GM21619 (cell line): ENCODE measurements at regions not wholly inside any gene's neighbourhood (a gene's known extent, or its start where the extent isn't known, plus 50 kb on each side); places are given as distances from the start of the nearest gene placed in this dataset.
"Not testable (repeated sequence)": the region's sequence is repeated elsewhere in the genome, so short reads cannot be mapped to it uniquely, and the experiment has no call there.

Experiments used
- ATAC-seq: cut with Tn5 transposase; IDR thresholded peaks from one replicate; pipeline ENCODE4 v1.9.1; 2021; ENCODE audit not compliant: unreplicated experiment

DNA sequence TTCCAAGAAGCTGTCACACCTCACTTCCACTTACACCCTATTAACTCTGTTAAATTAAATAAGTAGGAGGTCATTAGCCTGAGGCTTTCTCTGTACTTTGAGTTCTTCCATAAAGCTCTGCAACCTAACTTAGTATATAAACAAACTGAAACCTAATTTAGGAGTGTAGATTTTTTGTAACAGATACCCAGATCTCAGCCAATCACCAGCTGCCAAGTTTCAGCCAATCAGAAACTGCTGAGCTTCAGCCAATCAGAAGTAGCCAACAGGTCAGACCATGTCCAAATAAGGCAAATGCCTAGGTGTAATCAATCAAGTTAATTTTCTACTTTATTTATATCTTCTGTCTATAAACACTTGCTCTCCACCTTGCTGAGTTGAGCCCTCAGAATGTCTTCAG lies 142.7 kb upstream of the SULF2 start:
- ATAC-seq: no peak

DNA sequence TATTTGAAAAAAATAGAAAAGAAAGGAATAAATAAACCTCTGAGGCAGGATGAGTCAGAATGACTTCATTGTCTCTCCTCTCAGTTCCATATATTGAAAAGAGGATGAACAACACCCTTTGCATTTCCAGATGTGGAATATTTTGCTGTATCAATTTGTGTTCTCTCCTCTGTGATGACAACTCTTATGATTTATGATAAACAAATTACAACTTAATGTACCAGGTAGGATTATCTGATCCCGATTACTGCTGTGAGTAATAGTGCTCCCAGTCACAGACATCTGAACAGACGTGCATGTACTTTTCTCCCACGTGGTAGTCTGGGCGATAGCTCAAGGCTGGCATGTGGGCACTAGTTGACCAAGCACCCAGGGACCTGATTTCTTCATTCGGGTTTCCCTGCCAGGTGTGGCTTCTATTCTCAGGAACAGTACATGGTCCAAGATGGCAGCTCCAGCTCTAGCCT lies 142.1 kb upstream of the SULF2 start:
- ATAC-seq: no peak

- no peak for ATAC-seq
Observed at GRCh38 chr20:47926731-47927130, 141.4 kb upstream of the SULF2 start.

DNA sequence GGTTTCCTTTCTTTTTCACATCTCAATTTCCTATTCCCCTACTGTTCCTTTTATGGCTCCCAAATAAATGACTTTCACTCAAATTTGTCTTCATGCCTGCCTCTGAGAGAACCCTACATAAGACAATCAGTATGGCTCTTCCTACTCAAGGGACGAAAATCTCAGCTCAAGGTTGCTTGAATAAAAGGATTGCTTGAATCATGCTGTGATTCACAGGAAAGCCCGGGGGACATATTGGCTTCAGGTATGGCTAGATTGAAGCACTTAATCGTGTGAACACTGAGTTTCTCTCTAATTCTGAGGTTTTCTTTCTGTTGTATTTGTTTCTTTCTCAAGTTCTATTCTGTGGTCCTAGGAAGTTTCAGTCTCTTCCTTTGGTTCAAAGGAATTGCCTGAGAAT lies 140.3 kb upstream of the SULF2 start:
- ATAC-seq: no peak

DNA sequence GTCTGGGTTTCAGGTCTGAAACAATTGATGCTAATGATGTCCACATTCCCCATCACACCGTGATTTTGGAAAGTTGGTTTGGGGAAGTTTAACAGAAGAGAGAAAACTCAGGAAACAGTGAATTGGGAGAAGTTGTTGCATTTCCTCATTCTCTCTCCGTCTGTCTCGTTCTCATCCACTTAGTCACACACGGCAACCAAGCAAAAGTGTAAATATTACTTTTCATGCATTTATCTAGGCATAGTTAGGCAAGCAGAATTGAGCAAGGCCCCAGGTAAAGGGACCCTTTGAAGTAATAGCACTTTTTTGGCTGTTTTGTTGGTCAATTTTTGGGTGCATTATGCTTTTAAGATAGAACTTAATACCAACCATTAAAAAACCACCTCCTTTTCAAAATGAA lies 137.0 kb upstream of the SULF2 start:
- no peak for ATAC-seq

- not testable (repeated sequence) for ATAC-seq
Observed at GRCh38 chr20:47921829-47922228, 136.5 kb upstream of the SULF2 start.

- no peak for ATAC-seq
Observed at GRCh38 chr20:47921408-47921807, 136.1 kb upstream of the SULF2 start.

DNA sequence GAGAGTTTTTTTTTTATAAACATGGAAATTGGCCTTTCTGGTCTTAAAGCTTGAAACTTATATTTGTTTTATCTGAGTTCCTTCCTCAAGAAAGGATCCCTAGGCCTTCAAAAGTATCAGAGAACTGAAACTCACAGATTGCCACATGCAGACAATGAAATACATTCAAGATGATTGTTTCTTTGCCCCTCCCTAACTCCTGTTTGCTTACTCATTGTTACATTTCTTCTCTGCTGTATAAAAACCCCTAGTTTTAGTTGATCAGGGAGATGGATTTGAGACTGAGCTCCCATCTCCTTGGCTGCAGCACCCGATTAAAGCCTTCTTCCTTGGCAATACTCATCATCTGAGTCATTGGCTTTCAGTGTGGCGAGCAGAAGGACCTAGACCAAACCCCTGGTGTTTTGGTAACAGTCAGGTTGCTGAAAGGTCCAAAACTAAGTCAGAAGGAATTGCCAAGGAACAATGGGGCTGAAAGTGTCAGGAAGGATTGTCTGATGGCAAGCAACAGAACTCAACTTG lies 132.3 kb upstream of the SULF2 start:
- ATAC-seq: no peak

- ATAC-seq: no peak
Observed at GRCh38 chr20:47915495-47915894, 130.2 kb upstream of the SULF2 start.

GRCh38 chr20:47914792-47915191 lies 129.5 kb upstream of the SULF2 start:
- ATAC-seq: no peak

DNA sequence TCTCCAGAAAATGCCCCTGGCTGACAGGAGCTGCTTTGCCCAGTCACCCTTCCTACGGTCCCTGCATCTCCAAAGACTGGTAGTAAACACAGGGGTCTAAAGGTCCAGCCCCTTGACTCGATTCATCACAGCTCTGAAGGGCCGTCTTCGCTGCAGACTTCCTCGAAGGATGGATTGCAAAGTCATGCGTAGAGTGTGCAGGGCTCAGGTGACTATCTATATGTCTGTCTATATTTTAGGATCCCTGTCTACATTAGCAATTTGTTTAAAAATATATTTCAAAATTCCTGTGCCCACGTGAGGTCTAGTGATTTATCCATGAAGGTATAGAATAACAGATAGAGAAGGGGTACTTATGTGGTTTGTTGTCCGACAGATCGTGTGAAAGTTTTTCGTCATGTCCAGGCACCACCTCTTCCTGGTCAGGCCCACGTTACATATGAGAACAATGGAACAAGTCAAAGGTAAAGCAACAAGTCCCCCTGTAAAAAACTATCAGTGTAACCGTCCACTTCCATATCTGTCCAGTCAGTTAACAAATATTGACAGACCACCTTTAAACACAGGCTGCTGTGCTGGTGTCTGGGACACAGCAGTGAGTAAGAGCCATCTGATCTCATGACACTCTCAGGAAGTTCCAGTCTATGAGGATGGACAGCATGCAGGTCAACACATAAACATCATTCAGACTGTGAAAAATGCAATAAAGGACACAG lies 127.7 kb upstream of the SULF2 start:
- not testable (repeated sequence) for ATAC-seq

DNA sequence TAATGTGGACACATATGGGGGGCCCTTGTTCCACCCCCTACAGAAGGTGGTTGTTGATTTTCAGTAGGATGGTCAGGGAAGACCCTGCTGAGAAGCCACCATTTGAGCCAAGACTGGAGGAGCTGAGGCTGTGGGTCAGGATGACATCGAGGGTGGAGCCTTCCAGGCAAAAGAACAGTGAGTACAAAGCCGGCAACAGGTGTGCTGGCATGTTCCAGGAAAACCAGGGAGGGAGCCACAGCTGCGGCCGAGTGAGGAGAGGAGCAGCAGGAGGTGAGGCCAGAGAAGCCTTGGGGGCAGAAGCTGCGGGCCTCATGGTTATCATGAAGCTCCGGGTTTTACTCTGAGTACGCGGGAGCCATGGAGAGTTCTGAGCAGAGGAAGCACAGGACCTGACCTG lies 126.9 kb upstream of the SULF2 start:
- ATAC-seq: not testable (repeated sequence)

DNA sequence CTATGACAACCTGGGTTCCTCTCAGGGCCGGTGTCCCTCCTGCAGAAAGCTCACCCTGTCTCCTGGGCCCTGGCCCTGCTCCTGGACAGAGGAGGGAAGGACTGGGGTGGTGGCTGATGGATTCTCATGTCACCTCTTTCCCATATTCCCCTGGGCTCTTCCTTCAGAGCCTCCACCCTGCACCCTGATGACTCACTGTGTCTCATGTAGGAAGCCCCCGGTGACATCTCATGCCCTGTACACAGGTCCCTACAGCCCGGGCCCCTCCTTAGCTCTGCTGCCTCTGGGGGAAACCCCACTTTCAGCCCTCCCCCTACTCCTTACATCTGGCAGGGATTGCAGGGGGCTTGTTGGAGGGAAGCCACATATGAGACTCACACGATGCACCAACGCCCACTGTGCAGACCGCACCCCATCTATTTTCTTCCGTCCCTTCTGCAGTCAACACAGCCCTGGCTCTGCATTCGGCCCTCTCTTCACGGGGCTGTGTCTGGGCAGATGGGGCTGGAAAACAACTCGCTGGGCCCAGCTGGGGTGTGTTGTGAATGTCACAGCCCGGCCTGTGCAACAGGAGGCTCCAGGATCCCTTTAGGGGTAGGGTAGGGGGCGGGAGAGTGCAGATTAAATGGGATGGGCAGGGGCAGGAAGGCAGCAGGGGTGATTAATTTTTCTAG lies 124.6 kb upstream of the SULF2 start:
- not testable (repeated sequence) for ATAC-seq

- not testable (repeated sequence) for ATAC-seq
Observed at GRCh38 chr20:47908361-47909035, 123.2 kb upstream of the SULF2 start.

GRCh38 chr20:47907951-47908350 lies 122.7 kb upstream of the SULF2 start:
- not testable (repeated sequence) for ATAC-seq

- ATAC-seq: no peak
Observed at GRCh38 chr20:47907031-47907675, 121.9 kb upstream of the SULF2 start.

GRCh38 chr20:47906348-47906660 lies 121.0 kb upstream of the SULF2 start:
- ATAC-seq: no peak

- no peak for ATAC-seq
Observed at GRCh38 chr20:47905628-47906347, 120.5 kb upstream of the SULF2 start.

DNA sequence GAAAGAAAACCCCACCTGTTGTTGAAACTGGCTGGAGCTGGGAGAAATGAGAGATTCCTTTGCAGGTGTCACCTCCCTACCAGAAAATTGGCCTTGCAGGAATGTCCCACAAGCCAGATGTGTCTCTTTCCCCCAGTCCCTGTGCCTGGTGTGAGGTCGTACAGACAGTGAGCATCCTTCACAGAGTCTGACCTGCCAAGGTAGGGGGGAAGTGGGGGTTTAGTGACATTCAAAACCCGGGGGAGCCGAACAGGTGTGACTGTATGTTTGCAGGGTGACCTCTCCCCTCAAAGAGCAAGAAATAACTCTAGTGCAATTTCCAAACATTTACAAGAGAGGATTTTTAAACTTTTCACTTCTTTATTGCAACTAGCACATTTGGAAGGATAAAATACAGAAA lies 117.7 kb upstream of the SULF2 start:
- ATAC-seq: not testable (repeated sequence)

DNA sequence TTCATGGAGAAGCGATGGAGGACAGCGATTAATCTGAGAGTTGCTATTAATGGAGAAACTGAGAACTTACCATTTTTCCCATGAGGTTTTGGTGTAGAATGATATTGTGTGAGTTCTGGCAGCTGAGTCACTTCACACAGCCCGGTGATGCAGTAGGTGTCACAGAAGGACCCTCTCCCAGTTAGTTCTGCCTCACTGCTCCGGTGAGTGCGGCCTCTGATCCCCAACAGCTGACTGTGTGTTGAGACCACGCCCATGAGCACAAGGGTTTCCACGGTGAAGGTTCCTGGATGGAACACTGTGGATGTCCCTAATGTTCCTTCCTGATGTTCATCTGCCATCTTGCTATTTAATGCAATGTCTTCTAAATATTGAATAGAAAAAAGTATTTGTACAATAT lies 114.0 kb upstream of the SULF2 start:
- not testable (repeated sequence) for ATAC-seq

- no peak for ATAC-seq
Observed at GRCh38 chr20:47897461-47897860, 112.2 kb upstream of the SULF2 start.
